HG03575 (cell line): ENCODE measurements at regions not wholly inside any gene's neighbourhood (a gene's known extent, or its start where the extent isn't known, plus 50 kb on each side); places are given as distances from the start of the nearest gene placed in this dataset.
A peak's percentile ranks its signal among the peaks of the same experiment; 100 is the strongest.

Experiments
- ATAC-seq: cut with Tn5 transposase; IDR thresholded peaks from one replicate; pipeline ENCODE4 v1.9.1; 2021; ENCODE audit not compliant: unreplicated experiment, insufficient number of reproducible peaks, low FRiP score; ENCODE audit errors: extremely low read depth

GRCh38 chr2:88831792-88832248 lies 140.3 kb downstream of the RPIA start:
- no peak for ATAC-seq

DNA sequence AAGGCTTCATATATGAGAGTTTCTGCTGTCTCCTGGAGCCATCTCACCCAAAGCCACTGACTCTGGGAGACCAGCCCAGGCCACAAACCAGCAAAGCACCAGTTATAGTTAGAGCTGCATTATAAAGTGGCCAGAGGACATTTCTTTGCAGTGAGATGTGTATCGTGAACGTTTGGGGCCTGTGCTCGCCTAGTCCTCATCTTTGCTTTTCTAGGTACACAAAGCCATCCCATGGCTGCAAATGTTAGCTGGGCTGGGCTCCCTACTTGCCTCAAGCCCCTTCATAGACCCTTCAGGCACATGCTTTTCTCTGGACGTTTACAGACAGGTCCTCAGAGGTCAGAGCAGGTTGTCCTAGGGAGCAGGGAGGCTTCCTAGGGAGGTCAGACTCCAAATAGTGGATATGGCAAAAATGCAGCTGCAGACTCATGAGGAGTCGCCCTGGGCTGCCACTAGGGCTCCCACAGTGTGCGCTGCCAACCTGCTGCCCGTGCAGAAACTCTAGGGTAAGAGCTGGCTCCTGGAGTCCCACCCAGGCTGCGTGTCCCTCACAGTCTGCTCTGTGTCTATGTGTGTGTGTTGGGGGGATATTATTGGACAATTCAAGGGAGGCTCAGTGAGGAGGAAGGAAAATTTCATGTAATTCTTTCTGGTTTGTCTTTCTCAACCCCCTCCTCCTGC lies 141.0 kb downstream of the RPIA start:
- no peak for ATAC-seq

DNA sequence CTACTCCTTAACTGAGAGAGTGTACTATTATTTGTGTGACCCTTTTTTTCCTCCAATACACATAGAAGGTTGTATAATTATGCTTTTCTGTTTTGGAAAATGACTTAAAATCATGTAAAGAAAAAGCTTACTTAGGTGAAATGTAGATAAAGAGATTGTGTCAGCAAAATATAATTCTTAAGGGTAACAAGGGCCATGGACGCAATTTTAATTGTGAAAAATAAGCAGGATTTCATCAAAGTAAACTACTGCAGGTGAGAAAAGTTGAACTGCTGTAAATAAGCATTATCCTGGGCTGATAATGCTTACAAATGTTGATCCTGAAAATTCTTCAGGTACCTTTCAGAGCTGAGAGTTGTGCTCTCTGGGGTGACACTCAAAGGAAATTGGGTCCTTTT lies 141.5 kb downstream of the RPIA start:
- no peak for ATAC-seq

GRCh38 chr2:88834376-88834775 lies 142.9 kb downstream of the RPIA start:
- ATAC-seq: no peak

GRCh38 chr2:88834866-88835265 lies 143.4 kb downstream of the RPIA start:
- no peak for ATAC-seq

DNA sequence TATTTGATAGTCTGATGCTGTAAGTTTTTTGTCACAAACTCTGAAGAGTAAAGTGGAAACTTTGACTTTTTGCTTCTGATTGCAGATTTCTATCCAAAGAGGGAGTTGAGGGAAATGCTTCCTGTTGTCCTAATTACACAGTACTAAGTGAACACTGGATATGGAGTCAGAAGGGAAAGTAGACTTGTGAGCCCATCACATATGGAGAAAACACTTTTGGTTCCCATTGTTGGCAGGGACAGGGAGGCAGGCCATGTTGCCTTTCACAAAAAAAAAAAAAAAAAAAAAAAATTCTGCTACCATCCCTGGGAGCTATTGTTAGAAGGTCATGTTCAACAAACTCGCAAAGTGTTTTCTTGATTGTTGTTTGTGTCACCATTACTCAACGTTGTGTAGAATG lies 144.3 kb downstream of the RPIA start:
- no peak for ATAC-seq

DNA sequence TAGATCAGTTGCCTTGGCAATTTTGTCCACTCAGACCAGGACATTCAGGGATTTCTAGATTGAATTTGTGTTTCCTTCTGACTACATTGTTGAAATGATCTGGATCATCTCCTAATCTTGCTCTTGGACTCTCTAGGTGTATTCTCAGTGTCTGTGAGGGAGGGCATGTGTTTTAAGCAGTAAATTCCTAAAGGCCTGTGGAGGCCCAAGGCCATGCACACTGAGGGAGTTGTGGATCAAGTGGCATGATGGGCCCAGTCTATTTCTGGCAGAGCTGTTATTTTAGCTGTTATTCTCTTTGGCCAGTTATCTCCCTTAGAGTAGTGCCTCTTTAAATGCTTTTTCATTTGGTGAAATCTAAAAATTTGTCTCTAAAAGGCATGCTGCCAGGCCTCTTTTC lies 144.9 kb downstream of the RPIA start:
- no peak for ATAC-seq

GRCh38 chr2:88837511-88838160 lies 146.2 kb downstream of the RPIA start:
- no peak for ATAC-seq

DNA sequence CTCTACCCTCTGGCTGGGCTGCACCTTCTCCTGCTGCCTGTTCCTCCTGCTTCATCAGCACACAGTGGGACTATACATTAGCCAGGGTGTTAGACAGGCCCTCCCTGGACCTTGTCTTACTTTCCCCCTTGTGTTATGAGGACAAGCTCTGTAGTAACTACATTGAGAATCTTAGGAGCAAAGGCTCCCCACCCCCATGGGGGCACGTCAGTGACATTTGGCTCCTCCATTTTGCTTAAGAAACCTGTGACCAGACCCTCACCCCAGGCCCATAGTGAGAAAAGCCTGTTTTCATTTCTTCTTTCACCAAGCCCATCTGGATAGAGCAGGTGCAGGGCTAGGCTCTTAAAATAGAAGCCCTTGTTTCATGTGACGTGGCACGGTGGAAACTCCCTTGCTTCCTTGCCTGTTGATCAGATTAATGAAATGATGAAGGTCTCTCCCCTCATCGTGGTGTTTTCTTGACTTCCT lies 146.7 kb downstream of the RPIA start:
- ATAC-seq: no peak

DNA sequence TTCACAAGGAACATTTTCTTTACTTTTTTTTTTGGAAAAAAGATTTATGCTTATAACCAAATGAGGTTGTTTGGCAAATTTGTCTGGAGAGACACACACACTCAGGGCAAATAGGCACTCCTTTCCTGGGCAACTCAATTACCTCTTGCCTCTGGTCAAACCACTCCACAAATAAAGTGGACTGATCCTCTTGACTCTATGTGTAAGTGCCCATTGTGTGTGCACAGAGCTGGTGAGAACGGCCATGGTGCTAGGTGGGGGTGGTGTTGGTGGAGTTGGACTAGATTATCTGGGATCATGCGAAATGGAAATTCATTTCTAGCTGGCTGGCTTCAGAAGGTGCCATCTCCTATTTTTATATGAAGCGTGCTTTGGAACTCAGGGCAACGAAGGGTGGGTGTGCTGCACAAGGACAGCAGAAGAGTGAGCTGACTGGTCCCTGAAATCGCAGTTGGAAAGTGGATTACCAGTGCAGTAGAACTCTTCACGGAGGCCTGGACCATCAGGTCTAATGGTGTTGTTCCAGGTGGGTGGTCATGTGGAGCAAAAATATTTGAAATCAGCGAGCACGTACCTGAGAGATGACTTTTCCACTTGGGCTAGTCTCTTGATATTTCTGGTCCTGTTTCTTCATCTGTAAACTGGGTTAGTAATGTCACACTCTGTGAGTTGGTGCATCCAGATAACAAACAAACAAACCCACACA lies 149.9 kb downstream of the RPIA start:
- ATAC-seq: no peak

- ATAC-seq: no peak
Measured at GRCh38 chr2:88842656-88843460, 151.4 kb downstream of the RPIA start.

DNA sequence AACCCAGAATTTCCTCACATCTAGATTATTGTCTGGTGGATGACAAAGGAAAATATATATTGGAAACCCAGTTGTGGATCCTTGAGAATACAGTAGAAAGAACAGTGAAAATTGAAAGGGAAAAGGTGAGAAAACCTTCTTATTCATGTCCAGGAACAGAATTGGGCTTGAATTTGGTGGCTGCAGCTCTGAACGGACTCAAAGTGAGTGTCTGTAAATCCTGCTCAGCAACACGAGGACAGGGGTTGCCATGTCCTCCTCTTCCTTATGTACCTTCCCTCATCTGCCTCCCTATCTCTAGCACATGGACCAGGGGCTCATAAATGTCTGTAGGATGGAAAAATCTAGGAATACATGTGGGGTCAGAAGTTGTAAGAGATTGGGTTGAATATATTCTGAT lies 152.2 kb downstream of the RPIA start:
- no peak for ATAC-seq

- no peak for ATAC-seq
Measured at GRCh38 chr2:88844960-88845359, 153.5 kb downstream of the RPIA start.

DNA sequence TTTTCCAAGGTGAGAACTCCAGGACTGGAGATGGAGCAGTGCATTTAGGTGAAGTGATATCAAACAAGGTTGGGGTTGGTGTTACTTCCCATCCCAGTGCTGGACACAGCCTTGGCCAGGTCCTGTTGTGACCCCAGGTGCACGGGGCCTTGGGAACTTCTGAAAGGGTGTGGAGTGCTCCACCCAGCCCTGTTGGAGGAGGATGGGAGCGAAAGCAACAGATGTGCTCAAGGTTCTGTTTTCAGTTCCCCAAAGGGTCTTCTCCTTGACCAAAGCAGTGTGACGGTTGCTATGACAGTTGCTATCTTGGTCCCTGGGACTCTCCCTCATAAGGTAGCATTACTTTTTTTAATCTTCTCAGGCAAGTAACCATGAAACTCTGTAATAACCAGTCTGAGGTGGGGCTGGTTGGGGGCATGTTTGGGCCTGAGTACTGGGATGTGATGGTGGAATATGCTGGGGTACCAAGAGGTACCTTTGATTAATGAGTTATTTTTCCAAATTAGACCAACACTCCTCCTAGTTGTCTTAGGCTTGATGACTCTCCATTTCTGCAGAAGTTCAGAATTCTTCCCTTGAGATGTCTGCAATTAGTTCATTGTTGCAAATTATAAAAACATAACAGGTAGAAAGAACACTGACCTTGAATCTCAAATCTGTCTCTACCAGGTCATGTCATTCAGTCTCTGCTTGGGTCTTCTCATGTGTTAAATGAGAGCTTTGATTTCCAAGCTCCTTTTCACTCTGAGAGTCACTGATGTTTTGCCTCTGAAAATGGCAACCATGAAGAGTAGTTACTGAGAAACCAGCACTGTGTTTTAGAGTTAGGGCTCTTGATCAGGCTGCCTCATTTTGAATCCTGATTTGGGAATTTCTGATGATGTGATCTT lies 154.5 kb downstream of the RPIA start:
- peak; percentile 71 for ATAC-seq

DNA sequence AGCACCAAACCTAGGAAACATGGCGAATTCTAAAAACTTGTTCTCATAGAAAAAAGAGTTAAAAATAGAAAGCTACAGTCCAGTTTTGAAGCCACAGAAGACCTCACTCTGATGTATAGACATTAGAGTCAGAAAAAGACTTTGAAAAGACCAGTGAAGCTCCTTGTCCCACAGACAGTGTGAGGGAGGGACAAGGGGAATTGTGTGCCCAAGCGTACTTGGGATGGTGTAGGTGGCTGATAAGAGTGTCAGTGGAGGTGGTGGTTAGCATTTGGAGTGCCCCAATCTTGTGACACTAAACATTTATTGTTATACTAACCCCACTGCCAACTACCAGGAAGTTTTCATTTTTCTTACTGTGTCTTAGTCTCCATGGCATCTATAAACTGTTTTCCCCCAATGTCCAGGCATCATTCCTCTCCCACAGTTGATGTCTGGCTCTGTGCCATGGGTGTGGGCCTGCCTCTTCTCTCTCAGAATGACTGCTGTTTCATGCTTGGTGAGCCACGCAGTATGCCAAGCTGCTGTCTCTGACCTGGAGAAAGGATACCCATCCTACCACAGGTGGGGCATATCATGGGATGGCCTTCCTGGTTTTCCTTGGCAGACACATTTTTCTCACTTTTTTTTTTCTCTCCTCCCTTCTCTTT lies 161.4 kb downstream of the RPIA start:
- ATAC-seq: no peak

DNA sequence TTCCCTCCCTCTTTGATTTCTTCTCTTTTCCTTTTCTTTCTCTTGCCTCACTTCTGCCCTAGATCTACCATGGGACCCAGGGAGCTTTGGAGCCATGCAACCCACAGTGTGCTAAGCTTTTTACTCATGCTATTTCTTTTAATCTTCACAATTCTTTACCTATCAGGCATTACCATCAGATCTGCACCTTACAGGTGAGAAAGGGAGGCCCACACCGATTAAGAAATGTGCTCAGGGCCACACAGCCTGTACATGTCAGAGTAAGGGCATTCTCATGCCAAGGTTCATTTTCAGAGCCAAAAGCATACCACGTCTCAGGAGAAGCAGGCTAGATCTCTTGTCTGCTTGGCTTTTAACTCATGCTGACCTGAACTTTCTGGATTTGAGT lies 161.9 kb downstream of the RPIA start:
- no peak for ATAC-seq

- no peak for ATAC-seq
Measured at GRCh38 chr2:88854528-88854927, 163.1 kb downstream of the RPIA start.
